GM10248 (cell line): ENCODE measurements at regions not wholly inside any gene's neighbourhood (a gene's known extent, or its start where the extent isn't known, plus 50 kb on each side); places are given as distances from the start of the nearest gene placed in this dataset.

ENCODE experiments used
- CTCF ChIA-PET: fragments of 300-600 bp; sonication (Branson Sonifier 250); formaldehyde crosslinking; extraction: SDS; loops from one replicate; lab custom pipeline; 2021; ENCODE audit warnings: antibody characterized with exemption; lab: Yijun Ruan, JAX
- POLR2A ChIA-PET: fragments of 350-650 bp; sonication (Branson Sonifier 250); formaldehyde crosslinking; extraction: SDS; loops from one replicate; lab custom pipeline; 2020; ENCODE audit warnings: antibody characterized with exemption; lab: Yijun Ruan, JAX
- DNase-seq: peaks from one replicate; pipeline ENCODE4 v3.0.0; 2012; ENCODE audit errors: extremely low spot score
- TF ChIP-seq, protein P1 (sequence below): IDR thresholded peaks from 2 replicates; pipeline ENCODE4 v1.5.1; 2012; ENCODE audit warnings: mild to moderate bottlenecking, low read depth; ENCODE audit errors: extremely low read depth, missing control alignments, control extremely low read depth

DNA sequence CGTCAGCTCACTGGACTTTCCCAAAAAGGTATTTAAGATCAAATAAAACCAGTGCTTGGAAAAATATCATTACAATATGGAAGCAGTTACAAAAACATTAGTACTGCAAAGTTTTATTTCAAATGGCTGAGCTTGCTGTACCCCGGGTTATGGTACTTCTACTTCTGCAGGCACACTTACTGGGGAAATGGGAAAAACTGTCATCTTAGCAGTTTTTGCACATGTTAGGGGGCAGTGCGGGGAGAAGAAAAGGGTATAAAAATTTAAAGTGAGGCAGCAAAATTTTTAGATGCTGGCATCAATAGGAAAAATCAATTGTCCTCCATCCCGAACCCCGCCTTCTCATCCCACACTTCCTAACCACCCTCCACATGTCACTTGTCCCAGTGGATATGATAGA lies 133.4 kb downstream of the ATG4C start:
- DNase-seq = no peak
- CTCF ChIA-PET = no interaction called here
- TF ChIP-seq, protein P1, sequence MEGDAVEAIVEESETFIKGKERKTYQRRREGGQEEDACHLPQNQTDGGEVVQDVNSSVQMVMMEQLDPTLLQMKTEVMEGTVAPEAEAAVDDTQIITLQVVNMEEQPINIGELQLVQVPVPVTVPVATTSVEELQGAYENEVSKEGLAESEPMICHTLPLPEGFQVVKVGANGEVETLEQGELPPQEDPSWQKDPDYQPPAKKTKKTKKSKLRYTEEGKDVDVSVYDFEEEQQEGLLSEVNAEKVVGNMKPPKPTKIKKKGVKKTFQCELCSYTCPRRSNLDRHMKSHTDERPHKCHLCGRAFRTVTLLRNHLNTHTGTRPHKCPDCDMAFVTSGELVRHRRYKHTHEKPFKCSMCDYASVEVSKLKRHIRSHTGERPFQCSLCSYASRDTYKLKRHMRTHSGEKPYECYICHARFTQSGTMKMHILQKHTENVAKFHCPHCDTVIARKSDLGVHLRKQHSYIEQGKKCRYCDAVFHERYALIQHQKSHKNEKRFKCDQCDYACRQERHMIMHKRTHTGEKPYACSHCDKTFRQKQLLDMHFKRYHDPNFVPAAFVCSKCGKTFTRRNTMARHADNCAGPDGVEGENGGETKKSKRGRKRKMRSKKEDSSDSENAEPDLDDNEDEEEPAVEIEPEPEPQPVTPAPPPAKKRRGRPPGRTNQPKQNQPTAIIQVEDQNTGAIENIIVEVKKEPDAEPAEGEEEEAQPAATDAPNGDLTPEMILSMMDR = no peak
- POLR2A ChIA-PET = no interaction called here

DNA sequence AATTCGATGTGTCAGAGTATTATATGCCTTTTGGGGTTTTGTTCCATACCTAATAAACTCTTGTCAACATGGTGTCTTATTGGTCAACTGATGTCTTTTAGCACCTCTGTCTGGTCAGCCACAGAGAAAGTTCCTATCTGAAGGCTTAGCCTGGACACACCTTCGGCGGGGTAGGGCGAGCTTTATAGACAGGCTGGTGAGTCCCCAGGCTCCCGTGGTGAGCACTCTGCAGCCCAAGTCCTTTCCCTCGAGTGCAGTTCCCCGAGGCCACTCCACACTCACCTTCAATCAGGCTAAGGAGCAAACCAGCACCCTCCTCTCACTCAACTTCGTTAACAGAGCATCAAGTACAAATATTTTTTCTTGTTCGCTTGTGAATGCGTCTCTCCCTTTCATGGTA lies 133.9 kb downstream of the ATG4C start:
- TF ChIP-seq, protein P1 = no peak
- ChIA-PET CTCF (no interaction called here), POLR2A (no interaction called here)
- no peak for DNase-seq

DNA sequence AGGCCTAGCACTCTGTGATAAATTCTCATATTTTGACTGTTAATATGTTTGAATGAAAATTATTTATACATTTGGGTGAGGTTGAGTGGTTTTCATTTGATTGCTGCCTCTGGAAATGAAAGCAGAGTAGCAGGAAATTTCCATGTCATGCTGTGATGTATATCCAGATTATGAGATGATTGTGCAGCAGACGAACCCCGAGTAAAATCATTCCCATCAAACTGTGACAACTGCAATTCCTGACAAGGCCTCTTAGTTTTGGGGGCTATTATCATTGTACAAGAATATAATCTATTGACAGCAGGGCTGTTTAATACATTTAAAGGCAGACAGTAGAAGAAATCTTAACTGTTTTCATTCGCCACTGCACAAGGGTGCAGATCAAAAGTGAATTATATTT lies 134.8 kb downstream of the ATG4C start:
- POLR2A ChIA-PET = no interaction called here
- CTCF ChIA-PET = no interaction called here
- DNase-seq = no peak
- TF ChIP-seq, protein P1 = no peak

DNA sequence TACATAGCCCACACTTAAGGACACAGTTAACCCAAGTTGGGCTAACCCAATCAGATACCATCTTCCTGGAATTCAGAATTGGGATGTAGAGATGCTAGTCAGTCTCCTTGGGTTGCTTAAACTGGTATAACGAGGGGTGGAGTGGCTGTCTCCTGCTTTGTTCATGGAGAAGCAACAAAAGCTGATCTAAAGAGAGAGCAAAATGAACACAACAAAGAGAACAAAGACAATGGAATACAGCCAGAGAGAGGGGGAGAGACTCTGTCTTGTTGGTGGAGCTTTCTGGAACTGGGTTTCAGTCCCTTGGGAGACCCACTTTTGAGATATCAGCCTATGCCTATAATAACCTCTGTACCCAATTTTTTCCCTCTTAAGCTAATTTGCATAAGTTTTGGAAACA lies 138.1 kb downstream of the ATG4C start:
- ChIA-PET CTCF (no interaction called here), POLR2A (no interaction called here)
- TF ChIP-seq, protein P1 = no peak
- DNase-seq = no peak

DNA sequence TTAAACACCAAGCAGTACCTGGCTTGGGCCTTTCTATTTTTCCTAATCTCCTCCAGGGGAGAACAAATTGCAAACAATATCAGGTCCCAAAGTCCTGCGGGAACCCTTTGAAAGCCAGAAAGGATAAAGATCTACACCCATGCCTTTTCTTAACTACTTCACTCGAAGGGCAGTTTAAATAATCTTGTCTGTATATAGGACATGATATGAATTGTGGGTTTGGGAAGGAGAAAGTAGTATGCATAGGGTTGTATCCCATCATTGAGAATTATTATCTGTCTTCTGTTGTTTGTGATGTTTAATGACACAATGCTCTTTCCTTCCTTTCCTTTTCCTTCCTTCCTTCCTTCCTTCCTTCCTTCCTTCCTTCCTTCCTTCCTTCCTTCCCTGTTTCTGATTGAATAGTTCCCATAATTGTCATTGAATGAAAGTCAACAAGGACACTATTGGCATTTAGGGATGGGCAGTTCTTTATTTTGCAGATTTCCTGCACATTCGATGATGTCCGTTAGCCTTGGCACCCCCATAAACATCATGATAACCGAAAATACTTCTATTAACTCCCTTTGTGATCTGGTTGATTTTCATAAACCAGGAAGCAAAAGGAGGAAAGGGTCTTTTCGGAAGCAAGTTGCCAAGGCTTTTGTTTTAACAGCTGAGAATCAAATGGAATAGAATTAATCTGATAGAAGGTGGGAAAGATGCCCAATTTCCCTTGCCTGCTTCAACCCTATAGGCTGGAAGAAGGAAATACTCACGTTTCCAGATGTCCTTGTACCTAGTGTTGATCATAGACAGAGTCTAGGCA lies 141.3 kb downstream of the ATG4C start:
- TF ChIP-seq, protein P1 = no peak
- ChIA-PET CTCF (interaction anchor here (1.6 to 2.8 kb wide), 2 partner anchors 14 to 224 kb away, joined by 5 to 8 read pairs; no protein-coding TSS in a partner anchor), POLR2A (no interaction called here)
- DNase-seq = no peak

DNA sequence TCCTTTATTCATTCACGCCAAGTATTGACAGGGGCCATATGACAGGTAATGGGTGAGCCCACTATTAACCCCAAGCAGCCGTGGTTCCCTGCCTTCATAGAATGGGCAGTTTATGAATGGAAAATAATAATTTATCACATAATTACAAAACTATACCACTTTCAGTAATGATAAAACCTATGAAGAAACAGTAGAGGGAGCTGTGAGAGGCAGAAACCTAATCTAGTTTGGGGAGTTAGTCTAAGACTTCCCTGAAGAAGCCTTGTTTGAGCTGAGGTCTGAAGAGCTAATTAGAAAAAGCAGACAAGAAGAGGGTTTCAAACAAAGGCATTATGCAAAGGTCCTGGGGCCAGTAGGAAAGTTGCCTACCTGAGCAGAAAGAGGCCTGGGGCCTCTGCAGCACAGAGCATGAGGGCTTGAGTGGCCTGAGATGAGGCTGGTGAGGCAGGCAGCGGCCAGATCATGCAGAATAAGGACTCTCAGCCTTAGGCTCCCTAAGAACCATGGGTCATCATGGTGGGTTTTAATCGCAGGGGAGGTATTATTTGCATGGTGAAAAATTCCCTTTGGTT lies 142.8 kb downstream of the ATG4C start:
- CTCF ChIA-PET = interaction anchor here (1.6 to 2.8 kb wide), 2 partner anchors 16 to 222 kb away, joined by 5 to 8 read pairs; no protein-coding TSS in a partner anchor
- DNase-seq = no peak
- TF ChIP-seq, protein P1 = no peak
- POLR2A ChIA-PET = no interaction called here
